ENCODE measurements at regions not wholly inside any gene's neighbourhood (a gene's known extent, or its start where the extent isn't known, plus 50 kb on each side); places are given as distances from the start of the nearest gene placed in this dataset.

DNA sequence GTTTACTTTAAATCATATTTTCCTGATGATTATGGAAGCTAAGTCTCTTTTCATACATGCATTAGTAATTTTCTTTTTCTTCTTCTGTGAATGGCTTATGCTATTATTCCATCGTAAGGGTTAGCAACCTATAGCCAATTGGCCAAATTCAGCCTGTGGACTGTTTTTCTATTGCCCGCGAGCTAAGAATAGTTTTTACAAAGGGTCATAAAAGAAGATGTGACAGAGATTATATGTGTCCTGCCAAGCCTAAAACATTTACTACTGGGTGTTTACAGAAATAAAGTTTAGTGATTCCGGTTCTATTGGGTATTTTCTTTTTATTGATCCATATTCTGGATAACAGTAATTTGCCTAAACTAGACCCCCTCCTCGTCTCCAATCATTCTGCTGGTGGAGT is 268.8 kb upstream of the DIO3 start:
- no peak for TF ChIP-seq CTCF (IDR thresholded peaks at IDR 0.05; ENCODE audit: low read depth, low read length)
- TF ChIP-seq EZH2phosphoT487 (IDR thresholded peaks at IDR 0.05; ENCODE audit: low read depth): no peak

Measured in OCI-LY3 (cell line).